ENCODE measurements at regions not wholly inside any gene's neighbourhood (a gene's known extent, or its start where the extent isn't known, plus 50 kb on each side); places are given as distances from the start of the nearest gene placed in this dataset.

DNA sequence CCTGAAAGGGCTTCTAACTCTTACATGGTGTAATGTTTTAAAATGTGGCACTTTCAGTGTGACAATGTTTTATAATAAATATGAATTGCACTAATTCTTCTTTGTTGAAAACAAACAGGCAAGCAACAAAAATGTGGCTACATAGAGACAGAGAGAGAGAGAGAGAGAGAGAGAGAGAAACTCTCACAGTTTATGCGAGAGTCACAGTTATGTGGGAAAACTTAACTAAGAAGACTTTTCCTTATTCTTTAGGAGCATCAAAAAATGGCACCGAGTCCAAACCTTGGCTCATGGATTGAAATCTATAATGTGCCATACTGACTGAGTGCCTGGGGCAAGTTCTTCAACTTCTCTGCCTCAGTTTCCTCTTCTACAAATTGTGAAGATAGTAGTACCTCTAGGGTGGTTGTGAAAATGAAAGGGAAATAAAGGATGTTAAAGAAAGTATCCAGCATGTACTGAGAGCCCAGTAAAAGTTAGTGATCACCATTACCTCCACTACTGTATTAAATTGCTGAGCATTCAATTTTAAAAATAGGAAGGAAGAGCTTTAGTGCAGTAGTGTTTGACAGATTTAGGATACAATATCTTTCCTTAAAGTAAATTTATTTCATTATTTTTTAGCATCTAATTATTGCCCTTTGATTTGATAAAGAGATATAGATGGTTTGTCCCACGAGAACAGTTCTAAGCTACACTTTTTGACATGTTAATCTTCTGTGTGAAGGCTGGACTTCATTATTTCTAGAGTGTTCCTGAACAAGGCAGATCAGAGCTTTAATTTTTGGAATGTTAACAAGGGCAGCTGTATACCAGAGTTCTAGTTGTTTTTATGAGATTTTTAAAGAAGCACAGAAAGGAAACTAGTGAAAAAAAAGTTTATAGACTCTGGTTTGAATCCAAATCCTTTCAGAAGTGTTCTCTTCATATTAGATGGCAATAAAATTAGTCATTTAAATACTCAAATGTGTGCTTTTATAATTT lies 187.5 kb upstream of the ANK2 start:
- no peak for DNase-seq (ENCODE audit: extremely low read depth, low read depth)
- TF ChIP-seq, protein P1, sequence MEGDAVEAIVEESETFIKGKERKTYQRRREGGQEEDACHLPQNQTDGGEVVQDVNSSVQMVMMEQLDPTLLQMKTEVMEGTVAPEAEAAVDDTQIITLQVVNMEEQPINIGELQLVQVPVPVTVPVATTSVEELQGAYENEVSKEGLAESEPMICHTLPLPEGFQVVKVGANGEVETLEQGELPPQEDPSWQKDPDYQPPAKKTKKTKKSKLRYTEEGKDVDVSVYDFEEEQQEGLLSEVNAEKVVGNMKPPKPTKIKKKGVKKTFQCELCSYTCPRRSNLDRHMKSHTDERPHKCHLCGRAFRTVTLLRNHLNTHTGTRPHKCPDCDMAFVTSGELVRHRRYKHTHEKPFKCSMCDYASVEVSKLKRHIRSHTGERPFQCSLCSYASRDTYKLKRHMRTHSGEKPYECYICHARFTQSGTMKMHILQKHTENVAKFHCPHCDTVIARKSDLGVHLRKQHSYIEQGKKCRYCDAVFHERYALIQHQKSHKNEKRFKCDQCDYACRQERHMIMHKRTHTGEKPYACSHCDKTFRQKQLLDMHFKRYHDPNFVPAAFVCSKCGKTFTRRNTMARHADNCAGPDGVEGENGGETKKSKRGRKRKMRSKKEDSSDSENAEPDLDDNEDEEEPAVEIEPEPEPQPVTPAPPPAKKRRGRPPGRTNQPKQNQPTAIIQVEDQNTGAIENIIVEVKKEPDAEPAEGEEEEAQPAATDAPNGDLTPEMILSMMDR (IDR thresholded peaks at IDR 0.05; ENCODE audit: low read depth, low read length): no peak

DNA sequence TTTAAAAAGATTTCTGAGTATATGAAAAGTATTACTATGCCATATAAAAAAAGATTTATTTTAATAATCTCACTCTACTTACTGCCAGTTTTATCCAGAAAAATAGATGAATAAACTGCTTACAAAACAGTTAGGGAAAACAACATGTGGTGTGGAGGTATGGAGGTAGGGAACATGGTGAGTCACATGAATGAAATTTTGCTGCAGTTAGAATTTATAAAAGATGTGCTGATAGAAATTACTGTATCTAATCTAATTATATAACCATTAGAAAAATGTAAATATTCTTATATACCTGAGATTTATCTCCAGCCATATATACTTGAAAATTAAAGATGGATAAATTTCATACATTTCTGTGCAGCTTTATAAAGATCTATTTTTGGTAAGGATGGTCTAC lies 184.0 kb upstream of the ANK2 start:
- TF ChIP-seq, protein P1 (IDR thresholded peaks at IDR 0.05; ENCODE audit: low read depth, low read length): no peak
- no peak for DNase-seq (ENCODE audit: extremely low read depth, low read depth)

DNA sequence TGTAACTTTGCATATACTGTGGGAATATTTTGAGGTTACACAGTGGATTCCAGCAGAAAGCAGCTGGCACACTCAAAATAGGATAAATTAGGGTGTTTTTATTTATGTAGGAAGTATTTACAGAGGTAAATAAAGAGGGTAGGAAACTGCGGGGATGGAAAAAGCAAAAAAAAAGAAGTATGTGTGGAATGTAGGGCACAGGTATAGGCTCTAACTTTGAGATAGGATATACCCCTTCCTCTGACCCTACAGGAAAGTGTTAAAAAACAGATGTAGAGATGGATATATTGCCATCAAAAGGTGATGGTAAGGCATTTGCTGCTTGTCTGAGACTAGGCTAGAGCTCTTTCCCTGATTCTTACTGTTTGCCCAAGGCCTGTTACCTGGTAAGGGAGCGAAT lies 173.1 kb upstream of the ANK2 start:
- TF ChIP-seq, protein P1 (IDR thresholded peaks at IDR 0.05; ENCODE audit: low read depth, low read length): no peak
- no peak for DNase-seq (ENCODE audit: extremely low read depth, low read depth)

DNA sequence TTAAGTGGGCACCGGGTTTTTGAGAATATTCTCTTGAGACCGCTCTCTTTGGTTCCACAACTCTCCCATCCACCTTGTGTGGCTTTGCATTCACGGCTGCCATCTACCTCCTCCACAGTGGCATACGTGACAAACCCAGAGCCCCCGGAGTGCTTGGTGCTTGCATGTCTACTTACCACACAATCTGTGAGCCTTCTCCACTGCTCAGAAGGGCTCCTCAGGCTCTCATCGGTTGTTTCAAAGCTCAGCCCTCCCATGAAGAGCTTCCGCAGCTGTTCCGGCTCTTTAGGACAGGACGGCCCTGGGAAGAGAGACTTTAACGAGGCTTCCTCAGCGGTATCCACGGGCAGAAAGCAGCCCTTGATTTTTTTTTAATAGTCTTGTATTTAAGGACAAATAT lies 167.6 kb upstream of the ANK2 start:
- DNase-seq (ENCODE audit: extremely low read depth, low read depth): no peak

DNA sequence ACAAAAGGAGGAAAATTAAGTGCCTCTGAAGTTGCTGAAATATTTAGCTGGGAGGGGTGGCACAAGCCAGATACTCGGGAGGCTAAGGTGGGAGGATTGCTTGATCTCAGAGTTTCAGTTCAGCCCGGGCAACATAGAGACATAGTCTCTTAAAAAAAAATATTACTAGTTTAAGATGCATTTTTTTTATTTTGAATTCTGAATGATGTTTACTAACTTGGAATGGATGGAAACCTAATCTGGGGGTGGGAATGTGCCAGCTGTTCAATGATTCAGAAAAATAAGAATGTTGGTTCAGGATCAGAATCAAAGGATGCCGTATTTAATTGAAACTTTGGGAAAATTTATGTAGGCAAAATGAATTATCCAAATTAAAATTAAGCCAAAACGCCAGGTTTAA lies 167.2 kb upstream of the ANK2 start:
- TF ChIP-seq, protein P1 (IDR thresholded peaks at IDR 0.05; ENCODE audit: low read depth, low read length): no peak
- no peak for DNase-seq (ENCODE audit: extremely low read depth, low read depth)

More for the DNA sequence above, 167.6 kb upstream of the ANK2 start:
- TF ChIP-seq, protein P1 (IDR thresholded peaks at IDR 0.05; ENCODE audit: low read depth, low read length): no peak

DNA sequence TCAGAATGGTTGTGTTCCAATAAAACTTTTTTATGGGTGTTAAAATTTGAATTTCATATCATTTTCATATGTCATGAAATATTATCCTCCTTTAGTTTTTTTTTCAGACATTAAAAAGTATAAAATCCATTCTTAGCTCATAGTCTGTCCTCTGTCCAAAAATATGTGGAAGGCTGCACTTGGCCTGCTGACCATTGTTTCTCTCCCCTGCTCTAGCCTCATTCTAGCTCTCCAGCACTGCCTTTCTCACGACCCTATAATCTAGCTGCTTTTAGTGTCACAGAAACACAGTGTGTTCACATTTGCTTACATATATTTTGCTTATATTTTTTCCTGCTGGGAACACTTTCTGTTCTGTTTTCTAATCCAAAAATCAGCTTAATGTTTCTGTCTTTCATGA lies 165.0 kb upstream of the ANK2 start:
- TF ChIP-seq, protein P1 (IDR thresholded peaks at IDR 0.05; ENCODE audit: low read depth, low read length): no peak
- no peak for DNase-seq (ENCODE audit: extremely low read depth, low read depth)

DNA sequence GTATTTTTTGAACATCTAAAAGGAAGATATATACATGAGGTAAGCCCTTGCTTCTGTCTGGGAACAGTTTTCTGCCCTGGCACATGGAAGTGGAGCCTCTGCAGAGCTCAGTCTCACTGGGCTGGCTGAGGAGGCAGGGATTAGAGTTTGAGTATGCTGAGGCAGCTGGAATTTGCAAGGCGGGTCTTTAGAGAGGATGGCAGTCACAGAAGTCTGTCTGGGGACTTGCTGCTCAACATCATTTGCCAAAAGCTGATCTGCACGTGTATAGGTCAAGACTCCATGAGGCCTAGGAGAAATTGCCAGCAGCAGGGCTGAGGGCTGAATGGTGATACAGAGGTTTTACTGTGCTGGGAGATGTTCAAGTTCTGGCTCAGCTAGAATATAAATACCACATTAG lies 163.6 kb upstream of the ANK2 start:
- DNase-seq (ENCODE audit: extremely low read depth, low read depth): no peak
- TF ChIP-seq, protein P1 (IDR thresholded peaks at IDR 0.05; ENCODE audit: low read depth, low read length): no peak
